Left ventricle myocardium inferior (tissue), 1 donor: ENCODE measurements at regions not wholly inside any gene's neighbourhood (a gene's known extent, or its start where the extent isn't known, plus 50 kb on each side); places are given as distances from the start of the nearest gene placed in this dataset.

Experiments
- DNase-seq: peaks from one replicate; pipeline ENCODE4 v3.0.0-alpha.2; 2020
- H3K27ac ChIP-seq: fragments of 200-600 bp; replicated peaks from 2 replicates; pipeline ENCODE4 v1.8.0; 2021
- H3K27me3 ChIP-seq: fragments of 200-600 bp; 2 replicates; pipeline ENCODE4 v1.8.0; 2021; ENCODE audit warnings: low read depth
- H3K36me3 ChIP-seq: fragments of 200-600 bp; 2 replicates; pipeline ENCODE4 v1.8.0; 2021
- H3K4me1 ChIP-seq: fragments of 200-600 bp; 2 replicates; pipeline ENCODE4 v1.8.0; 2021
- H3K4me3 ChIP-seq: fragments of 200-600 bp; 2 replicates; pipeline ENCODE4 v1.8.0; 2021; ENCODE audit warnings: mild to moderate bottlenecking, moderate library complexity
- H3K9me3 ChIP-seq: fragments of 200-600 bp; replicated peaks from 2 replicates; pipeline ENCODE4 v1.8.0; 2021
- intact Hi-C: fragments of 100-400 bp; cut with micrococcal nuclease; formaldehyde crosslinking; loops from one replicate; pipeline ENCODE4 v1.11.0; 2022
- TF ChIP-seq, protein P1 (sequence below): fragments of 200-600 bp; IDR thresholded peaks from 2 replicates; pipeline ENCODE4 v1.8.0; 2021; ENCODE audit warnings: antibody characterized with exemption, mild to moderate bottlenecking, borderline replicate concordance
- donor health status: DM: no; HTN: yes; CAD: no; lungs with severe emphysema.

DNA sequence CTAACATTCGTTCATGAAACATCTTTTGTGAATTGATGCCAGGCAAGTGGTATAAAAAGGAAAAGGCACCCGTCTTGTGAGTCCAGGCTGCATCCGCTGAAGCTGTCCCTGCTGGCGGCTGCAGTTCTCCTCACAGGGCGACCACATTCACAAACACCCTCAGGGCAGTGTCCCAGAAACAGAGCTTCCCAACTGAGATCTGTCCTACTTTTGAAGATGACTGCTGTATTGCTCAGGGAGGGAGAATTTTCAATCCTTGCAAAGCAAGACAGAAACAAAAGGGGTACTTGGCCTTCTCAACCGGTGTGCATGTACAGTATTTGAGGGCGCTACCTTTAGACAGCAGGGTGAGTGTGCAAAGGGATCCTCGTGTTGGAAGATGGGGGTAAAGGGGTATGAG lies 316.1 kb downstream of the GADD45G start:
- TF ChIP-seq, protein P1, sequence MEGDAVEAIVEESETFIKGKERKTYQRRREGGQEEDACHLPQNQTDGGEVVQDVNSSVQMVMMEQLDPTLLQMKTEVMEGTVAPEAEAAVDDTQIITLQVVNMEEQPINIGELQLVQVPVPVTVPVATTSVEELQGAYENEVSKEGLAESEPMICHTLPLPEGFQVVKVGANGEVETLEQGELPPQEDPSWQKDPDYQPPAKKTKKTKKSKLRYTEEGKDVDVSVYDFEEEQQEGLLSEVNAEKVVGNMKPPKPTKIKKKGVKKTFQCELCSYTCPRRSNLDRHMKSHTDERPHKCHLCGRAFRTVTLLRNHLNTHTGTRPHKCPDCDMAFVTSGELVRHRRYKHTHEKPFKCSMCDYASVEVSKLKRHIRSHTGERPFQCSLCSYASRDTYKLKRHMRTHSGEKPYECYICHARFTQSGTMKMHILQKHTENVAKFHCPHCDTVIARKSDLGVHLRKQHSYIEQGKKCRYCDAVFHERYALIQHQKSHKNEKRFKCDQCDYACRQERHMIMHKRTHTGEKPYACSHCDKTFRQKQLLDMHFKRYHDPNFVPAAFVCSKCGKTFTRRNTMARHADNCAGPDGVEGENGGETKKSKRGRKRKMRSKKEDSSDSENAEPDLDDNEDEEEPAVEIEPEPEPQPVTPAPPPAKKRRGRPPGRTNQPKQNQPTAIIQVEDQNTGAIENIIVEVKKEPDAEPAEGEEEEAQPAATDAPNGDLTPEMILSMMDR: no peak
- Histone ChIP-seq H3K4me3 (no peak overlapping the region), H3K4me1 (peaks cover 14% of the 10 kb centered on the region), H3K36me3 (no peaks in the 10 kb centered on the region), H3K27ac (no peak overlapping the region), H3K9me3 (no peaks in the 10 kb centered on the region), H3K27me3 (no peaks in the 10 kb centered on the region)
- DNase-seq: no peak
- intact Hi-C loops: loop anchor here (10.0 kb wide), 1 partner anchor 316 kb away; the partner anchor contains the start of gene GADD45G

DNA sequence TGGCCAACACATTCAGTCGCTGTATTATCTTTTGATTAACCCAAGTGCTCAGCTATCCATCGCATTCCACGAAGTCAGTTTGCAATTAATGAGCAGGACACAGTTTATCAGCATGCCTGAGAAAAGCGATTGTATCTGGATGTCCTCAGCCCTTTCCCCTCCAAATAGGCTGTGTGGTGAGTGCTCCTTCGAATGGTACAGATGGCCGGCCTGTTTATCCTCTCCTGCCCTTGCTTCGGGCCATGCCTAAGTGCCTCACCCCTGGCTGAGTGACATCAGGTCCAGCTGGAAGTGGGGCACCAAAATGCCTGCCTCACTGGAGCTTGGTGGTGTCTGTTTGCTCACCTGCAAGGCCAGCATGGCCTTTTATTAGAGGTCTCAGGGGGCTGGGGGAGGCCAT lies 317.3 kb downstream of the GADD45G start:
- TF ChIP-seq, protein P1: no peak
- no peak for DNase-seq
- H3K4me3 ChIP-seq: no peak overlapping the region
- H3K4me1 ChIP-seq: peaks cover 14% of the 10 kb centered on the region
- intact Hi-C loops: loop anchor here (10.0 kb wide), 1 partner anchor 317 kb away; the partner anchor contains the start of gene GADD45G
- no peaks in the 10 kb centered on the region for H3K36me3 ChIP-seq
- no peaks in the 10 kb centered on the region for H3K9me3 ChIP-seq
- H3K27me3 ChIP-seq: no peaks in the 10 kb centered on the region
- no peak overlapping the region for H3K27ac ChIP-seq

DNA sequence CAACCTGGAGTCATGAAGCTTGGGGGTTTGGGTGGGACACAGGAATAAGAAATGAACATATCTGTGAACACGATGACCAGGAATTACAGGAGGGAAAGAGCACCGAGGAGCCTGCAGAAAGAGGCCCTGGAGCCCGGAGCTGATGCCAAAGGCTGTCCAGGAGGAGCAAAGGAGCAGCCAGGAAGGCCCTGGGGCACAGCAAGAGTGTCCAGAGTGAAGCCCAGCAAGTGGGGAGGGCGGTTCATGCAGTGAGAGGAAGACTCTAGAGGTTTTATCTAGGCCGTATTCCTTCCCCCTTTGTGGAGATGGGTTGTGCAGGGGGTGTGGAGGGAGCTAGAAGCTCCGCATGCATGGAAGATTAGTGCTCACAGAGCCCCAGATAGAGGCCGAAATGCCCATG lies 318.4 kb downstream of the GADD45G start:
- no peaks in the 10 kb centered on the region for H3K36me3 ChIP-seq
- intact Hi-C loops: loop anchor here (10.0 kb wide), 1 partner anchor 318 kb away; the partner anchor contains the start of gene GADD45G
- no peak for DNase-seq
- H3K27me3 ChIP-seq: no peaks in the 10 kb centered on the region
- no peak overlapping the region for H3K27ac ChIP-seq
- no peaks in the 10 kb centered on the region for H3K9me3 ChIP-seq
- TF ChIP-seq, protein P1: no peak
- H3K4me3 ChIP-seq: no peak overlapping the region
- peaks cover 22% of the 10 kb centered on the region for H3K4me1 ChIP-seq

DNA sequence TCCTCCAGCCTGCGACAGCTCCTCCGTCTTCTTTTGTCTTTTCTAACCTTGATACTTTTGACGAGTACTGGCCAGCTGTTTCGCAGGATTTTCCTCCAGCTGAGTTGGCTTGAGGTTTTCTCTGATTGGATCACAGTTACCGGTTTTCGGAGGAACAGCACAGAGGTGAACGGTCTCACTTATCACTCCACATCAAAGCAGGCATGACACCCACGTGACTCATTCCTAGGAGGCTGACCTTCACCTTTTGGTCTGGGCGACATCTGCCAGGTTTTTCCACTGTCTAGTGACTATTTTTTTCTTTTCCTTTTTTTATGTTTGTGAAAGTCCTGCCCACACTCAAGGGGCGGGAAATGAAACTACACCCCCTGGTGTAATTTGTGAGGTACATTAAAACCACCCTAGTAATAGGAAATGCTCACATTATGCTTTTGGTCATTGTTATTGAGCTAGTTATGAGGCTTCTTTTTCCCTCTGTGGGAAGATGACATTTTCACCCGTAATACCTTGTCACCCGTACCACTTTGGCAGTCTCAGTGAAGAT lies 319.2 kb downstream of the GADD45G start:
- H3K4me3 ChIP-seq: no peak overlapping the region

DNA sequence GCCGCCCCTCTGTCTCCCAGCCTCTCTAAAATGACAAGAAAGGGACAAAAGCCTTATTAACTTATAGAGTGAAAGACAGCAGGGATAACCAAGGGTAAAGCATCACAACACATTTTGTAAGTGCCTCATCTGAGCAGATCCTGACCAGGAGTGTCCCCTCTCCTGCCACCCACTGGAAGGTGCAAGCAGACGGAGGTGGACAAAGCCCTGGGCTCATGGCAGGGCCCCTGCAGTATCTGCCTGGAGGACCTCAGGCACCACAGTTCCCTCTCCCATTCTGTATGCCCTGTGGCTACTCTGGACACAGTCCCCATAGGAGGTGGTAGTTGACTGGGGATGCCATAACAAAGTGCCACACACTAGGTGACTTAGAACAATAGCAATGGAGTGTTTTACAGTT lies 319.8 kb downstream of the GADD45G start:
- Histone ChIP-seq H3K27me3 (no peaks in the 10 kb centered on the region), H3K27ac (no peak overlapping the region), H3K9me3 (no peaks in the 10 kb centered on the region), H3K36me3 (no peaks in the 10 kb centered on the region), H3K4me1 (peaks cover 32% of the 10 kb centered on the region), H3K4me3 (no peak overlapping the region)
- TF ChIP-seq, protein P1: no peak
- intact Hi-C loops: loop anchor here (10.0 kb wide), 1 partner anchor 320 kb away; the partner anchor contains the start of gene GADD45G
- DNase-seq: no peak

More for the DNA sequence above, 319.2 kb downstream of the GADD45G start:
- no peak for DNase-seq
- intact Hi-C loops: loop anchor here (10.0 kb wide), 1 partner anchor 319 kb away; the partner anchor contains the start of gene GADD45G
- Histone ChIP-seq H3K27ac (no peak overlapping the region), H3K27me3 (no peaks in the 10 kb centered on the region), H3K9me3 (no peaks in the 10 kb centered on the region), H3K4me1 (peaks cover 29% of the 10 kb centered on the region), H3K36me3 (no peaks in the 10 kb centered on the region)
- TF ChIP-seq, protein P1: peak; percentile 9
